ENCODE measurements at regions not wholly inside any gene's neighbourhood (a gene's known extent, or its start where the extent isn't known, plus 50 kb on each side); places are given as distances from the start of the nearest gene placed in this dataset.

DNA sequence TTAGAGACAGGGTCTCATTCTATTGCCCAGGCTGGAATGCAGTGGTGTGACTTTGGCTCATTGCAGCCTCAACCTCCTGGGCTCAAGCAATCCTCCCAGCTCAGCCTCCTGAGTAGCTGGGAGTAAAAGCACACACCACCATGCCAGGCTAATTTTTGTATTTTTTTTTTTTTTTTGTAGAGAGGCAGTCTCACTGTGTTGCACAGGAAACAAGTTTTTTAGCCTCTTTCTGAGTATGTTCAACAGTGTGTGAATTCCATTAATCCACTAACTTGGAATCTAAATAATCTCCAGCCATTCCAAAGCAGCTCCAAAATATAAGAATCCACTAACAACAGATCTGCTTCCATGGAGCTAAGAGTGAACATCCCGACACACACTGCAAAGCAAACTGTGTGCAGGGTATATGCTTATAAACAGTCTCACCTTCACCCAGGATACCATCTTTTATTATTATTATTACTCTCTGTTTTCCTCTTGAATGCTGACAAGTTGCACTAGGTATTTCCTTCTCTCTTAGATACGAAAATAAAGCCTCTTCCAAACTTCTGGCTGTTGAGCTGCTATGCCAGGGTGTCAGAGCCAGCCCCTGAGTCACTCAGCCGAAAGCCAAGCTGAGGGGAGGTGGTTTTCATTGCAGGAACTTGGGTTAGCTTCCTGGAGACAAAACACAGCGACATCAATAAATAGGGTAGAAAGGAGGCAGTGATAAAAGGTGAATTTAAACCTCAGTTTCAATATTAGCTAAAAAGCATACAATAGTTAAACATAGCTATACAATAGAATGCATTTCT lies 264.9 kb downstream of the HIVEP2 start:
- no peak for TF ChIP-seq CTCF (IDR thresholded peaks at IDR 0.05)
- TF ChIP-seq POLR2A (IDR thresholded peaks at IDR 0.05), result no peak

Data from adrenal gland (tissue), 5 donors.